ENCODE measurements at regions not wholly inside any gene's neighbourhood (a gene's known extent, or its start where the extent isn't known, plus 50 kb on each side); places are given as distances from the start of the nearest gene placed in this dataset.
"Not testable (repeated sequence)": the region's sequence is repeated elsewhere in the genome, so short reads cannot be mapped to it uniquely, and the experiment has no call there.

DNA sequence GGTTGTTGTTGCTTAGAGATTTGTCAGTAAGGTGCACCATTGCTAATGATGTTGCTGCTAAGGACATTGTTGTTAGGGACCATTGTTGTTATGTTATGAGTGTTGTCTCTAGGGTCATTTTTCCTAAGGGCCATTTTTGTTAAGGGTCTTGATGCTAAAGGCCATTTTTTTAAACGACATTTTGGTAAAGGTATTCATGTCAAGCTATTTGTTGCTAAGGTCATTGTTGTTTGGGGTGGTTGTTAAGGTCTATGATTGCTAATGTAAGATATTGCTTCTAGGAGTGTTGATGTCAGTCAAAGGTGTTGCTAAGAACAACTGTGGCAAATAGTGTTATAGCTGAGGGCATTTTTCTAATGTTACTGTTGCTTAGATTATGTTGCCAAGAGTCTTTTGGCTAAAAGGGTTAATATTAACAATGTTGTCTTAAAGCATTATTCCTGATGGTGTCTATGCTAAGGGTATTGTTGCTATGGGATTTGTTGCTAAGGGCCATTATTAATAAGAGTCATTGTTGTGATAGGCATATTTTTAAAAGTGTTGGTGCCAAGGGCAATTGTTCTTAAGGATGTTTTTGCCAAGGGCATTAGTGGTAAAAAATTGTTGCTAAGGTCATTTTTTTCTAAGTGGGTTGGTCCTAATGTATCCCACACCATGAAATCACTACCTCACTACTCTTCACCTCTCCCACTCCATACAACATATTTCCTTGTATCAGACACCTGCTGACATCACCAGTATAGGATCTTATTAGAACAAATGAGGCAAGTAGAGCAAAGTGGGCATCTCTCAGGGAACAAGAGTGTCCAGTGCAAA lies 56.2 kb downstream of the SPATA31A6 start:
- not testable (repeated sequence) for DNase-seq

DNA sequence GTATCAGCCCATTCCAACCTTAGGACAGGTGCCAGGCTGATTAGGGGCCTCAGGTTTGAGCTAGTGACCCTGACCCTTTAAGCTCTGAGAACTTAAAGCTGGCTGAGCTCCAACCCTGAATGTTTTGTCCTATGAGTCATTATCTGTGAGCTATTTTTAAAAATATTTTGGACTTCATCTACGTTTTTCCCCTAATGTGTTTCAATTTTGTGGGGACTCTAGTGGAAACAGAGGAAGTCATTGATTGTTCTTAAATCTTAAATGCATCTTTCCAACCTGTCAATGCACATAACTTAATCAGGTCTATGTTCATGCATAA lies 56.8 kb downstream of the SPATA31A6 start:
- DNase-seq = not testable (repeated sequence)

DNA sequence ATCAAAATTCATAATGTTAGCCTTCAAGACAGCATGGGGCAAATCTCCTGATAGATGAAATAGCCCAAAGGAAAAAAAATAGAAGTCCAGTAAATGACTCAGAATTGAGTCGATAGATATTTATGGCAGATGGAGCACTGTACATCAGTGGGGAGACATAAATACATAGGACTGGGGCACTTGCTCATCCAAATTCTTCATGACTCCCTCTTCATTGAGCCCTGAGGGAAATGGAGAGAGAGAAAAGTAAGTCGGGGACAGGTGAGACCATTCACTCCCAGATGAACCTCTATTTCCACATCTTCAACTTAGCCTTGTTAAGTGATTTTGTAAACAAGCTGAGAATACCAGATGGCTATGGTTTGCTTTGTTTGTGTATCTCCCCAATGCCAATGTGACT lies 59.8 kb downstream of the SPATA31A6 start:
- not testable (repeated sequence) for DNase-seq

DNA sequence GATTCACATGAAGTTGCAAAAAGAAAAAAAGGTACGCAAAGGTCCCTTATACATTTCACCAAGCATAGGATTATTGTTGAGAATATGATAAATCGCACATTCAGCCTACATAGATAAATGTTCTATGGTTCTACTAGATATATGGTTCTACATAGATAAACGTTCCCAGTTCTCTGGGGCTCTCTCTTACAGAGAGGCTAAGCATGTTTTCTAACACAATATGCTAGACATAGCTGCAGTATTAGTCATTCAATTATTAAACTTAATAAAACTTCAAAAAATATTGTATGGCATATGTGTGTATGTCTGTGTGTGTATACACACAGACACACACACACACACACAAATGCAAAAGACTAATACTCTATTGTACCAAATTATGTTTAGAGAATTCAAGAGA lies 60.4 kb downstream of the SPATA31A6 start:
- not testable (repeated sequence) for DNase-seq

DNA sequence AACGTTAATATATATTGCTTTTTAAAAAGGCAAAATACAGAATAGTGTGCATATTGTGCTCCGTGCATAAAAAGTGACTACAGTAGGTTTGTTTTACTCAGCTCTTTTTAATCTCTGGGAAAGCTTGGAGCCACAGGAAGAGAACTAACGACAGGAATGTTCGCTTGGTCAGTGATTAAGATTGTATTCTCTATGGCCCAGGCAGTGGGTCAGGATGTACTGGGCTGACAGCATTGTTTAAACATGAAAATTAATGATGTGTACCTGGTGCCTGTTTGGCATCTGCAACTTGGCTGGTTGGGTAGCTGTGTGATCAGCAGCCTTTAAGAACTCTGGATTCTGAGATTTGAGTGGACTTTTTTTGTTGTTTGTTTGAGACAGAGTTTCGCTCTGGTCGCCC lies 85.3 kb downstream of the SPATA31A6 start:
- DNase-seq = not testable (repeated sequence)

DNA sequence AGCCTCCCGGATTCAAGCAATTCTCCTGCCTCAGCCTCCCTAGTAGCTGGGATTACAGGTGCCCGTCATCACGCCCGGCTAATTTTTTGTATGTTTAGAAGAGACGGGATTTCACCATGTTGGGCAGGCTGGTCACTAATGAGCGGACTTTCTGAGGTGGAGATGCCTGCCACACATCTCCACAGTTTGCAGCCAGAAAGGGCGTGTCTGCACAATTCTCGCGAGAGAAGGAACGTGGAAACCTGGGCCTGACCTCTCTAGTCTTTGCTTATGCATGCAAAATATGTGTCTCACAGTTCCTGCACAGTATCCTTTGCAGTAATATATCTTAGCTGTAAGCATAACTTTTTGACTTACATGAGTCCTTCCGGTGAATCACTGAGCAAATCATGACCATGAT lies 85.7 kb downstream of the SPATA31A6 start:
- not testable (repeated sequence) for DNase-seq

DNA sequence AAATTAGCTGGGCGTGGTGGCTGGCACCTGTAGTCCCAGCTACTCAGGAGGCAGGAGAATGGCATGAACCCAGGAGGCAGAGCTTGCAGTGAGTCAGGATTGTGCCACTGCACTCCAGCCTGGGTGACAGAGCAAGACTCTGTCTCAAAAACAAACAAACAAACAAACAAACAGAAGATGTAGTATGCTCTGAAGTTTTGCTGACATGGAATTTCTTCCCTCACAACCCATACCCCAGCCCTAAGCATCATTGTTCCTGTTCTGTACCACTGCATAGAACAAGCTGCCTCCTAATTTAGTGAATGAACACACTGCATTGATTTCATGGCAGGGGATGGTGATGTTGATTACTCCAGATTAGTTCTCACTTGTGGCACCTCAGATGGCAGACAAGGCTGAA lies 89.7 kb downstream of the SPATA31A6 start:
- not testable (repeated sequence) for DNase-seq

DNA sequence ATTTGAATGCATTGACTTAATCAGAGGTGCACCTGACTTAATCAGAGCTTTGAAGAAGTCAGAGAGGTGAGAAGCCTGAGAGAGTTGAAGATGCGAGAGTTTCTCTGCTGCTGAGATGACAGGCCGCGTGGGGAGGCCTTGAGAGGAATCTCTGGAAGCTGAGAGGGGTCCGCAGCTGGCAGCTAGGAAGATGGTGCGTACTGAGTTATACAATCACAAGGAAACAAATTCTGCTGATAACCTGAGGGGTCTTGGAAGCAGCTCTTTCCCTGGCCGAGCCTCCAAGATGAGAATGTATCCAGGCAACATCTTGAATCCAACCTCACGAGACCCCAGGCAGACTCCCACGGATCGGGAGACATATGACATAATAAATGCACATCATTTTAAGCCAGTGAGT lies 91.7 kb downstream of the SPATA31A6 start:
- DNase-seq = no peak

DNA sequence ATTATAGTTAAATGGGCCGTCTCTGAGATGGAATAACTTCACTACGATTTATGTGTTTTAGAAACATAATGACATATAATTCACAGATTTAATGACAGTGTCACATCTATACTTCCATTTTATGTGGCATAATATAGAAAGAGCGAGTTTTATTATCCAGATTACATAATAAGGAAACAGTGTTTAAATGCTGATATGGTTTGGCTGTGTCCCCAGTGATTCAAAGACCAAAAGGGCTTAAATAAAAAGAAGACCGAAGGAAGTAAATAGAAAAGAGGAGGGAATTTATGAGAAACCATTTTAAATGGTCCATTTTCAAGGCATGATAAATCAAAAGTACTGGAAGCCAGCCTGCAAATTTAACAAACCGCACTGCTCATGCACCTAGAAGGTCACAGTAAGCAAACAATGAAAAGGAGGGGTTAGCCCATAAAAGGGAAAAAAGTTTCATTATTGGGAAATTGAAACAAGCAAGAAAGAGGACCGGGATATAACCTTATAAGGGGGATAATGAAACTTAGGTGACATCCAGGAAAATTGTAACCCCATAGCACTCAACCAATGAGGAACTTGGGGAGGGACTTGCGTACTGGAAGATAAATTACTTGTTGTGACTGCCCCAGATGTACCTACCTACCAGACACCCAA lies 99.2 kb downstream of the SPATA31A6 start:
- DNase-seq = not testable (repeated sequence)

DNA sequence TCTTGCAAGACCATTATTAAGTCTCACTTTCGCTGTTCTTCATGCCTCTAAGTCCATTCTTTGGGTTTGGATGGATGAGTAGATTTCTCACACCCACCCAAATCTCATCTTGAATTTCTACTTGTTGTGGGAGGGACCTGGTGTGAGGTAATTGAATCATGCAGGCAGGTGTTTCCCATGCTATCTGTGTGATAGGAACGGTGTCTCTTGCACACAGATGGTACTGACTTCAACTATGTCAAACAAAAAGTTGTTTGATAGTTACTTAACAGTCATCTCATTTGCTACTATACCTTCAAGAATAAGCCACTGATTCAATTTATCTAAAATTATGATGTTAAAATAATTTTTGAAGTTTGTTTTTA lies 99.7 kb downstream of the SPATA31A6 start:
- not testable (repeated sequence) for DNase-seq

DNA sequence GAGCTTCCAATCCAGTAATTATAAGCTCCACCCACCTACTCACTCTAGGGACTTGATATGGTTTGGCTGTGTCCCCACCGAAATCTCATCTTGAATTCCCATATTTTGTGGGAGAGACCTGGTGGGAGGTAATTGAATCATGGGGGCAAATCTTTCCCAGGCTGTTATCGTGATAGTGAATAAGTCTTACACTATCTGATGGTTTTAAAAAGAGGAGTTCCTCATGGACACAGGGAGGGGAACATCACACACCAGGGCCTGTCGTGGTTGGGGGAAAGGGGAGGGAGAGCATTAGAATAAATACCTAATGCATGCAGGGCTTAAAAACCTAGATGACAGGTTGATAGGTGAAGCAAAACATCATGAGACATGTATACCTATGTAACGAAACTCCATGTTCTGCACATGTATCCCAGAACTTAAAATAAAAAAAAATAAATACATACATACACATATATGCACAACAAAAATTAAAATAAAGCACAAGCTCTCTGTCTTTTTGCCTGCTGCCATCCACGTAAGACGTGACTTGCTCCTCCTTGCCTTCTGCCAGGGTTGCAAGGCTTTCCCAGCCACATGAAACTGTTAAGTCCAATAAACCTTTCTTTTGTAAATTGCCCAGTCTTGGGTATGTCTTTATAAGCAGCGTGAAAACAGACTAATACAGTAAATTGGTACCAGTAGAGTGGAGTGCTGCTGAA lies 102.8 kb downstream of the SPATA31A6 start:
- not testable (repeated sequence) for DNase-seq

DNA sequence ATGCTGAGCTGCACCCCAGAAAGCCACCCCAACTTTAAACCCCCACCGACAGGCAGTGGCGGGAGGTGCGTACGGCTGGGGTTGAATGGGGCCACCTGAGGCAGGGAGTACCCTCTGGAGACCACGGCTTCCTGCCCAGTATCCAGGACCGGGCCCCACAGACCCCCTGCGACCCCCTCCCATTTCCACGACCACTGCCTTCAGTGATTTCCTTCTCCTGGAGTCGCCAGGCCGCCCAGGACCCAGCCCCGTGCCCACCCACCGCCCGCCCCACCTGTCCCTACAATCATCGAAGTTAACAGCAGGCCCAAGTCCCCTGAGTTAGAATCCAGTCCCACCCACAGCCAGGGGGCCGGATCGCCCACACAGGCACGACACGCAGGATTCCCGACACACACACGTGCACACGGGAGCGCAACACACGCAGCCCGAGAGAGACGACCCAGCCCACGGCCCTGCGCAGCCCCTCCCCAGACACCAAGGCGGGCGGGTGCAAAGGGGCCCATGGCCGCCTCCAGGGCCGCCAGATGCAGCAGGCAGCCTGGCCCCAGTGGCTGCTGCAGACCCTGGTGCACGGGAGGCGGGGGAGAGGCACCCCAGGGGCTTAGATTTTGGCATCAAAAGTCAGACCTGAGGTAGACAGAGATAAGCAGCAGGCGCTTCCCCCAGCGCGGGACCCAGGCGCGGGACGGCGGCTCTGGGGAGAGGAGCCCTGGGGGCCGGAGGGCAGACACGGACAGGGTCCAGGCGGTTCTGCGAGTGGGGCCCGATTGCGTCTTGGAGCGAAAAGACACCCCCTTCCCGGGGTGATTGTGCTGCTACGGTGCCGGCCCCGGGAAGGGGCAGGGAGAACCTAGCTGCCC lies 104.8 kb downstream of the SPATA31A6 start:
- DNase-seq = not testable (repeated sequence)

DNA sequence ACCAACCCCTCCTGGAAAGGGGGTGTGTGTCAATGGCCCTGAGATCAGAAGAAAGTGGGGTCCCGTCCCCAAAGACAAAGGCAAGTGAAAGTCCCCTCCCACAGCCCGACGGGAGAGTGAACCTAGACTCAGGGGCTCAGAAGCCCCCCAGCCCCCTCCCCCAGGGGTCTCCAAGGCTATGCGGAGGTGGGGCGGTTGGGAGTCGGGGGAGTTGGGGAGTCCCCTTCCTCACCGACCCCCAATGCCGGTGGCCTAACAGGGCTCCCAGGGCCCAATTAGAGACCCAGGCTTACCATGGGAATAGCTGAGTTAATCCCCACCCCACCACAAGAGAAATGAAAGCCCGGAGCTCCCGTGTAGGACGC lies 105.4 kb downstream of the SPATA31A6 start:
- not testable (repeated sequence) for DNase-seq

DNA sequence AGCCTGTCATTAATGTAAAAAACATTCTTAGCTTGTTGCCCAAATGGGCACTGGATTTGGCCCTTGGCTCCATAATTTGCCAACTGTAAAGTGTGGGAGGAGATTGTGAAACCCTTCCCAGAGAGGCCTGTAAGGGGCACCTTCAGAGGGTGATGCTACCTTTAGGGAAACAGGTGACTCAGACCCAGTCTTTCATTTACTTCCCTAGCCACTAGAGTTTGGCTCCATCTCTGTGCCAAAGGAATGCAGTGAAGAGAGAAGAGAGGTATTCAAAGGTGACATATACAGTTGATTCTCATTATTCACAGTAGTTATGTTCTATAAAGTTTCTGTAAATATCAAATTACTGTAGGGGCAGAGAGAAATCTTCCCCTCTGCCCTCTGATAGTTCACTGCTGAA lies 116.7 kb downstream of the SPATA31A6 start:
- DNase-seq = not testable (repeated sequence)

DNA sequence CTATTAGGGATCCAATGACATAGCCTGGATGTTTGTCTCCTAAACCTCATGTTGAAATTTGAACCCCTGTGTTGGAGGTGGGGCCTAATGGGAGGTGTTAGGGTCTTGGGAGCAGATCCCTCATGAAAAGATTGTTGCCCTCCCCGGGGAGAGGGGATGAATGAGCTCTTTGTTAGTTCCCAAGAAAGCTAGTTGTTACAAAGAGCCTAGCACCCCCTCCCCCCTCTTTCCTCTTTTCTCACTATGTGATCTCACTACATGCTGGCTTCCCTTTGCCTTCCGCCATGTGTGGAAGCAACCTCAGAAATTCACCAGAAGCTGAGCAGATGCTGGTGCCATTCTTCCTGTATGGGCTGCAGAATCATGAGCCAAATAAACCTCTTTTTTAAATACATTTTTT lies 123.2 kb downstream of the SPATA31A6 start:
- DNase-seq = not testable (repeated sequence)

DNA sequence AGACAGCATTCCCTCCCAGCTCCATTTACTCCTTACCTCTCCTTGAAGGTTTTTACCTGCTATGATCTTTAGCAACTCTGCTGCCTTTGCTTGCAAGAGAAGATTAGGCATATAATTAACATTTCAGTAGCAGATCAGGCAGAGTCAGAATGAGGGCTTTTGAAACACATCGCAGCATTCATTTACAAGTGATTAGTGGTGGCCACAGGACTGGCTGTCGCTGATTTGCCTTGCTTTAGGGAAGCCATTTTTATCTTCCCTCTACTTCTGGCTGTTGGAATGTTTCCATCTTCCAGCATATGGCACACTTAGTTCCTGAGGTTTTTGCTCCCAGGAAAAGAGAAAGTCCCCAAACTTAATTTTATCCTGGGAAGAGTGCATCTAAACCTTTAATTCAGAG lies 124.0 kb downstream of the SPATA31A6 start:
- not testable (repeated sequence) for DNase-seq

DNA sequence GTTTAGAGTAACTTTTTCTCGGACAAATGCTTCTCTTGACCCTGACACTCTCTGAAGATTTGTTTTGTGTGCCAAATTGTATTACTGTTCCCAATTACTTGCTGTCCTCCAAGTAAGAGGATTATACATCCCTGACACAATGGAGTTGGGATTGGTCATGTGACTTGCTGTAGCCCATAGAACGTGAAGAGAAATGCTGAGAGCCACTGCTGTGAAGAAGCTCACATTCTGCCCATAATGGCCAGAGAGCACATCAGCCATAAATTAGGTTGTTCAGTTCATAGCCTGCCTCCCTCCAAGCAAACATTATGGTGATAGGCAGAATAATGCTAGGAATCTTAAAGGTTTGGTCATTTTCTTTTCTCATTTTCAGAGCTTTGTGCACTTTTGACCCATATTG lies 127.5 kb downstream of the SPATA31A6 start:
- DNase-seq = not testable (repeated sequence)

DNA sequence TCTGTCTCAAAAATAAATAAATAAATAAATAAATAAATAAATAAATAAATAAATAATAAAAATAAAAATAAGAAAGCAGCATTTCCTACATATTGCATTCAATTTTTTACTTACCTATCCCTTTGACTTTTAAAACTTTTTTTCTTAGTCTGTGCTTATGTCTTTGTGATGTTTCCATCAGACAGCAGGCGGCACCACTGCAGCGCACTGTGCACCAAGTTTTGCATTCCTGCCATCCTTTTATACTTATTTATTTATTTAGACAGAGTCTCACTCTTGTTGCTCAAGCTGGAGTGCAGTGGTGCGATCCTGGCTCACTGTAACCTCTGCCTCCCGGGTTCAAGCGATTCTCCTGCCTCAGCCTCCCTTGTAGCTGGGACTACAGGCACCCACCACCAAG lies 132.6 kb downstream of the SPATA31A6 start:
- not testable (repeated sequence) for DNase-seq

DNA sequence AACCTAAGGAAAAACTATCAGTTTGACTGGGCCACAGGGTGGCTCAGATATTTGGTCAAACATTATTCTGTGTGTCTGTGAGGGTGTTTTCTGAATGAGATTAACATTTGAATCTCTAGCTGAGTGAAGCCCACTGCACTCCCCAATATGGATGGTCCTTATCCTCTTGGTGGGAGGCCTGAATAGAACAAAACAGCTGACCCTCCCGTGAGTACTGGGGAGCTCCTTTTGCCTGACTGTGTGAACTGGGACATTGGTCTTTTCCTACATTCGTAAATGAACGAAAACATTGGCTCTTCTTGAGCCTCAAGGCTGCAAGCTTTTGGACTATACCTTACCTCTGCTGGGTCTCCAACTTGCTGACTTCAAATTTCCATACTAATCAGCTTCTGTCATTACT lies 134.2 kb downstream of the SPATA31A6 start:
- DNase-seq = not testable (repeated sequence)

DNA sequence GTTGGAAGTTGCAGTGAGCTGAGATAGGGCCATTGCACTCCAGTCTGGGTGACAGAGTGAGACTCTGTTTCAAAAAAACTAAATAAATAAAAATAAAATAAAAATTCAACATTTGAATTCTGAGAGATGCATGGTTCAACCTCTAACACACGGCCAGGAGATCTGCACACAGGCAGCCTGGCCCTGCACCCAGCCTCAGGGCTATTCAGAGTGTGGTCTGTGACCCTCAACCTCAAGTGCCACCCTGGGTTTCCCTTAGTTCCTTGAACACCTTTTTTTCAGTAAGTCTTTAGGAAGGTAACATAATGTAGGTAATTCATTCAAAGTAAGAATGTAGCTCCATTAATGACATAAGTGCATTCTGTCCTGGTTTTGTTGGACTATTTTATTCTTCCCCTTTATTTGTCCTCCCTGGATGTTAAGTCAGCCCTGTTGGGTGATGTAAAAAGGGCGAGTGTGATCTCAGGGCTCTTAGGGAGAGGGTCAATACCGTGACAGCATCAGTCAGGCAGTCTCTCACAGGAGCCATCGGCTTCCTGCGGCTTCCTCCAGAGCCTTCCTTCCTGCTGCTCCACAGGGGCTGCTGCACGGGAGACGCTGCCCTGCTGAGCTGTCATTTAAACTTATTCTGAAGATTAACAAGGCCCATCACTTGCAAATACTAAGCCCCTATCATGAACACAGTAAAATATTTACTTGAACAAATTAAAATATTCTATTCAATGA lies 139.8 kb downstream of the SPATA31A6 start:
- DNase-seq = not testable (repeated sequence)

DNA sequence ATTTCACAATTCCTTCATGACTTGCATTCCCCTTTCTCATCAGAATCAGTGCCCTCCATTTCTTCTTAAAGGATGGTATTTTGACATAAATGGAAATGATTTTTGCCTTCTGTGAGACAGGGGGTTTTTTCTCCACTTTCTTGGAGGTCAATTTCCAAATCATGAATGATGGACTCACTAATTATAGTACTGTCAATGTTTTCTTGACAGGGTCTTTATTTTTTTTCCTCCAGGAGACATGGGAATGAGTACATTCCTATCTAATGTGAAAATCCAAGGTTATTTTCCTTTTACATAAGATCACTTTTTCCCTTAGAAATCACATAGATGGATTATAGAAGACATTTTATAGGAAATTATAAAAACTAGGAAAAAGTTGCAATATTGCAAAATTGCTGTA lies 141.7 kb downstream of the SPATA31A6 start:
- not testable (repeated sequence) for DNase-seq

DNA sequence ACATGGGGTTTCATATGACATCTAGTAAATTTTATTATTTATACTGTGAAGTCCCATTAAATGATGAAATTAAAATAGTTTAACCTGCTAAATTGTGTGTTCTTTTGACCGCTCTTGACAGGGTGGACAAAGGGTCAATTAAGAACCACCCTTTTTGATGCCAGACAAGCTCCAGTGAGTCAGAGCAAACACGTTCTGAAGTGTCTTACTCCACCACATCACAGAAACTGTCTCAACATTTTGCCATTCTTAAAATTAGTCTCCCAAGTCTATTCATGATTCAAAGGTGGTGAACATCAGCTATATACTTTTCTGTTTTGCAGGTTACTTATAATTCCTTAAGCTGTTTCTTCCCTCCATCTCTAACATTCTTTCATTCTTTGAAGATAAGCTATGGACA lies 142.1 kb downstream of the SPATA31A6 start:
- DNase-seq = not testable (repeated sequence)

All from NCI-H1092 (cell line).